WERI-Rb-1 (cell line): ENCODE measurements at regions not wholly inside any gene's neighbourhood (a gene's known extent, or its start where the extent isn't known, plus 50 kb on each side); places are given as distances from the start of the nearest gene placed in this dataset.

Experiments used
- DNase-seq: peaks from one replicate; pipeline ENCODE4 v3.0.0-alpha.2; 2020
- H3K27ac ChIP-seq: fragments of 250-450 bp; sonication (Bioruptor Pico); 2 replicates; pipeline ENCODE4 v1.5.1; 2020; ENCODE audit warnings: mild to moderate bottlenecking, moderate library complexity
- H3K27me3 ChIP-seq: fragments of 250-450 bp; sonication (Bioruptor Pico); 2 replicates; pipeline ENCODE4 v1.5.1; 2021; ENCODE audit warnings: mild to moderate bottlenecking, low read depth, moderate library complexity; ENCODE audit not compliant: insufficient read depth, severe bottlenecking
- H3K36me3 ChIP-seq: fragments of 250-450 bp; sonication (Bioruptor Pico); 2 replicates; pipeline ENCODE4 v1.5.1; 2020; ENCODE audit warnings: mild to moderate bottlenecking, moderate library complexity
- H3K4me3 ChIP-seq: 2 replicates; pipeline ENCODE4 v1.5.1; 2011; ENCODE audit warnings: low read depth, mild to moderate bottlenecking, control low read depth, low read length
- H3K9me3 ChIP-seq: fragments of 250-450 bp; sonication (Bioruptor Pico); 2 replicates; pipeline ENCODE4 v1.5.1; 2021; ENCODE audit warnings: mild to moderate bottlenecking, moderate library complexity; ENCODE audit not compliant: severe bottlenecking
- CTCF ChIP-seq: IDR thresholded peaks from 2 replicates; pipeline ENCODE4 v1.5.1; 2011; ENCODE audit warnings: low read depth, mild to moderate bottlenecking, control low read depth, inconsistent platforms, low read length

- Histone ChIP-seq H3K27ac (no peak overlapping the region), H3K27me3 (no peaks in the 10 kb centered on the region), H3K9me3 (no peaks in the 10 kb centered on the region), H3K4me3 (no peak overlapping the region), H3K36me3 (no peaks in the 10 kb centered on the region)
- DNase-seq, result no peak
- no peak for TF ChIP-seq CTCF
Observed at GRCh38 chr10:130961506-130962239, 349.8 kb downstream of the TCERG1L start.

GRCh38 chr10:130962240-130963051 is 349.1 kb downstream of the TCERG1L start:
- Histone ChIP-seq H3K36me3 (no peaks in the 10 kb centered on the region), H3K9me3 (no peaks in the 10 kb centered on the region), H3K4me3 (no peak overlapping the region), H3K27ac (no peak overlapping the region), H3K27me3 (no peaks in the 10 kb centered on the region)
- no peak for DNase-seq
- TF ChIP-seq CTCF, result no peak

- TF ChIP-seq CTCF, result no peak
- Histone ChIP-seq H3K9me3 (no peaks in the 10 kb centered on the region), H3K27me3 (no peaks in the 10 kb centered on the region), H3K27ac (no peak overlapping the region), H3K36me3 (no peaks in the 10 kb centered on the region), H3K4me3 (no peak overlapping the region)
- no peak for DNase-seq
Observed at GRCh38 chr10:130963052-130963393, 348.5 kb downstream of the TCERG1L start.

DNA sequence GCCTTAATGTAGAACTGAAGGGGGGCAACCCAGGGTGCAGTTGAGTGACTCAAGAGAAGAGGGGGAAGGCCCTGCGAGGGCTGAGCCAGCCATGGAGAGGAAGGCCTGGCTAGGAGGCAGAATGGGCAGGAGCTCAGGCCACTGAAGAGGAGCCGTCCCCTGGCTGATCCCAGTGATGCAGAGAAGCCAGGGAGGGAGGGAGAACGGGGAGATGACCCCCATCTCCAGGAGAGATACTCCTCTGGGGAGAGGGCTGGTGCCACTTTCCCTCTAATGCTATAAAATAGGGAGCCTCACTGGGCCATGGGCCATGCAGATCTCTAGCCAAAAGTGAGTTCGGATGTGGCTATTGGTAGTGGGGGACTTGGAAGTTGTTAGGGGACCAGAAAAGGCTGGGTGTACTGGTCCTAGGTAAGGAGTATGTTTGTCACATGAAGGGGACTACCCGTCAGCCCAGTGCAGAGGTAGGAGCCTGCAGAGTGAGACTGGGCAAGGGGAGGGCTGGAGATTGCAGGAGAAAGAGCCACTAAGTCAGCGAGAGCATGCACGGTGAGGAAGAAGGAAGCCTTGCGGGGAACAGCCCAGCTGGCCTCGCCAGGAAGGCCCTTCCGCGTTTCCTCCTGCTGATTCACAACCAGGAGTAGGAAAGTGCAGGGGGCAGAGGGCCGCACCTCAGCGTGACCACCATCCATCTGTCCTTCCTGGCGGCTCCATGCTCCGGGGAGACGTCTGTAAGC is 347.6 kb downstream of the TCERG1L start:
- DNase-seq, result no peak
- Histone ChIP-seq H3K36me3 (no peaks in the 10 kb centered on the region), H3K4me3 (no peak overlapping the region), H3K27ac (no peak overlapping the region), H3K9me3 (no peaks in the 10 kb centered on the region), H3K27me3 (no peaks in the 10 kb centered on the region)
- TF ChIP-seq CTCF, result no peak

- DNase-seq, result no peak
- Histone ChIP-seq H3K27me3 (no peaks in the 10 kb centered on the region), H3K36me3 (no peaks in the 10 kb centered on the region), H3K9me3 (no peaks in the 10 kb centered on the region), H3K4me3 (no peak overlapping the region), H3K27ac (no peak overlapping the region)
- no peak for TF ChIP-seq CTCF
Observed at GRCh38 chr10:130964771-130965170, 346.8 kb downstream of the TCERG1L start.
